GM23338 (cell line): ENCODE measurements at regions not wholly inside any gene's neighbourhood (a gene's known extent, or its start where the extent isn't known, plus 50 kb on each side); places are given as distances from the start of the nearest gene placed in this dataset.

Source experiments
- TF ChIP-seq, protein P1 (sequence below): IDR thresholded peaks from 2 replicates; pipeline ENCODE4 v1.6.1; 2016; ENCODE audit warnings: antibody characterized with exemption
- TF ChIP-seq, protein P2 (sequence below), 2 experiments: fragments of 200-600 bp in 1 of 2; sonication (generic) in 1 of 2; conservative IDR thresholded peaks; 2 replicates each; pipeline versions ENCODE4 v1.5.1 to v1.6.1; 2016 to 2017; ENCODE audit warnings: antibody characterized with exemption in 2 of 2, low read depth in 2 of 2, mild to moderate bottlenecking in 2 of 2, moderate library complexity in 1 of 2

DNA sequence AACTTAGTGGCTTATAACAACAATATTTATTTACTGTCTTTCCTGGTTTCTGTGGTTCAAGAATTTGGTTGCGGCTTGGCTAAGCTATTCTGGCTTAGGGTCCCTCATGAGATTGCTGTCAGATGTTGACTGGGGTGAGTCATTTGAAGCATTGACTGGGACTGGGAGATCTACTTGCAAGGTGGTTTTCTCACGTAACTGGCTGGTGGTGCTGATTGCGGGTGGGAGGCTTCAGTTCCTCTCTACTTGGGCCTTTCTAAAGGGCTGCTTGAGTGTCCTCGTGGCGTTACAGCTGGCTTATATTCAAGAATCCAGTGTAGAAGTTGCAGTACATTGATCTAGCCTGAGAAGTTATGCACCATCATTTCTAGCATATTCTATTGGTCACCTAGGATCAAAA lies 218.5 kb upstream of the ELAVL2 start:
- TF ChIP-seq, protein P1, sequence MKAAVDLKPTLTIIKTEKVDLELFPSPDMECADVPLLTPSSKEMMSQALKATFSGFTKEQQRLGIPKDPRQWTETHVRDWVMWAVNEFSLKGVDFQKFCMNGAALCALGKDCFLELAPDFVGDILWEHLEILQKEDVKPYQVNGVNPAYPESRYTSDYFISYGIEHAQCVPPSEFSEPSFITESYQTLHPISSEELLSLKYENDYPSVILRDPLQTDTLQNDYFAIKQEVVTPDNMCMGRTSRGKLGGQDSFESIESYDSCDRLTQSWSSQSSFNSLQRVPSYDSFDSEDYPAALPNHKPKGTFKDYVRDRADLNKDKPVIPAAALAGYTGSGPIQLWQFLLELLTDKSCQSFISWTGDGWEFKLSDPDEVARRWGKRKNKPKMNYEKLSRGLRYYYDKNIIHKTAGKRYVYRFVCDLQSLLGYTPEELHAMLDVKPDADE: no peak
- TF ChIP-seq, protein P2, sequence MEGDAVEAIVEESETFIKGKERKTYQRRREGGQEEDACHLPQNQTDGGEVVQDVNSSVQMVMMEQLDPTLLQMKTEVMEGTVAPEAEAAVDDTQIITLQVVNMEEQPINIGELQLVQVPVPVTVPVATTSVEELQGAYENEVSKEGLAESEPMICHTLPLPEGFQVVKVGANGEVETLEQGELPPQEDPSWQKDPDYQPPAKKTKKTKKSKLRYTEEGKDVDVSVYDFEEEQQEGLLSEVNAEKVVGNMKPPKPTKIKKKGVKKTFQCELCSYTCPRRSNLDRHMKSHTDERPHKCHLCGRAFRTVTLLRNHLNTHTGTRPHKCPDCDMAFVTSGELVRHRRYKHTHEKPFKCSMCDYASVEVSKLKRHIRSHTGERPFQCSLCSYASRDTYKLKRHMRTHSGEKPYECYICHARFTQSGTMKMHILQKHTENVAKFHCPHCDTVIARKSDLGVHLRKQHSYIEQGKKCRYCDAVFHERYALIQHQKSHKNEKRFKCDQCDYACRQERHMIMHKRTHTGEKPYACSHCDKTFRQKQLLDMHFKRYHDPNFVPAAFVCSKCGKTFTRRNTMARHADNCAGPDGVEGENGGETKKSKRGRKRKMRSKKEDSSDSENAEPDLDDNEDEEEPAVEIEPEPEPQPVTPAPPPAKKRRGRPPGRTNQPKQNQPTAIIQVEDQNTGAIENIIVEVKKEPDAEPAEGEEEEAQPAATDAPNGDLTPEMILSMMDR (conservative IDR thresholded peaks at IDR 0.05; ENCODE audit: low read depth in 2 of 2): no peak
